Activated CD4-positive, alpha-beta T cell treated with anti-CD3 and anti-CD28 coated beads, Interleukin-10, Interleukin-2, amounts not matched to agents 100 ng/mL and 50 ng/mL, durations not matched to agents 16 hours and 8 hours (primary cell): ENCODE measurements at regions not wholly inside any gene's neighbourhood (a gene's known extent, or its start where the extent isn't known, plus 50 kb on each side); places are given as distances from the start of the nearest gene placed in this dataset.
"Not testable (repeated sequence)": the region's sequence is repeated elsewhere in the genome, so short reads cannot be mapped to it uniquely, and the experiment has no call there.

Experiments used
- DNase-seq: peaks from one replicate; pipeline ENCODE4 v3.0.0-alpha.2; 2020

- peak; percentile 55 for DNase-seq
Measured at GRCh38 chrX:155819966-155820491, 61.1 kb upstream of the VAMP7 start.

- no peak for DNase-seq
Measured at GRCh38 chrX:155819525-155819924, 61.6 kb upstream of the VAMP7 start.

DNA sequence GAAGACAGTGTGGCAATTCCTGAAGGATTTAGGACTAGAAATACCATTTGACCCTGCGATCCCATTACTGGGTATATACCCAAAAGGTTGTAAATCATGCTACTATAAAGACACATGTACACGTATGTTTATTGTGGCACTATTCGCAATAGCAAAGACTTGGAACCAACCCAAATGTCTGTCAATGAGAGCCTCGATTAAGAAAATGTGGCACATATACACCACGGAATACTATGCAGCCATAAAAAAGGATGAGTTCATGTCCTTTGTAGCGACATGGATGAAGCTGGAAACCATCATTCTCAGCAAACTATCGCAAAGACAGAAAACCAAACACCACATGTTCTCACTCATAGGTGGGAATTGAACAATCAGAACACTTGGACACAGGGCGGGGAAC, 66.8 kb upstream of the VAMP7 start:
- DNase-seq = not testable (repeated sequence)

GRCh38 chrX:155779831-155780230, 101.3 kb upstream of the VAMP7 start:
- DNase-seq = no peak

GRCh38 chrX:155778844-155779553, 102.1 kb upstream of the VAMP7 start:
- no peak for DNase-seq

- no peak for DNase-seq
Measured at GRCh38 chrX:155774387-155774786, 106.8 kb upstream of the VAMP7 start.

DNA sequence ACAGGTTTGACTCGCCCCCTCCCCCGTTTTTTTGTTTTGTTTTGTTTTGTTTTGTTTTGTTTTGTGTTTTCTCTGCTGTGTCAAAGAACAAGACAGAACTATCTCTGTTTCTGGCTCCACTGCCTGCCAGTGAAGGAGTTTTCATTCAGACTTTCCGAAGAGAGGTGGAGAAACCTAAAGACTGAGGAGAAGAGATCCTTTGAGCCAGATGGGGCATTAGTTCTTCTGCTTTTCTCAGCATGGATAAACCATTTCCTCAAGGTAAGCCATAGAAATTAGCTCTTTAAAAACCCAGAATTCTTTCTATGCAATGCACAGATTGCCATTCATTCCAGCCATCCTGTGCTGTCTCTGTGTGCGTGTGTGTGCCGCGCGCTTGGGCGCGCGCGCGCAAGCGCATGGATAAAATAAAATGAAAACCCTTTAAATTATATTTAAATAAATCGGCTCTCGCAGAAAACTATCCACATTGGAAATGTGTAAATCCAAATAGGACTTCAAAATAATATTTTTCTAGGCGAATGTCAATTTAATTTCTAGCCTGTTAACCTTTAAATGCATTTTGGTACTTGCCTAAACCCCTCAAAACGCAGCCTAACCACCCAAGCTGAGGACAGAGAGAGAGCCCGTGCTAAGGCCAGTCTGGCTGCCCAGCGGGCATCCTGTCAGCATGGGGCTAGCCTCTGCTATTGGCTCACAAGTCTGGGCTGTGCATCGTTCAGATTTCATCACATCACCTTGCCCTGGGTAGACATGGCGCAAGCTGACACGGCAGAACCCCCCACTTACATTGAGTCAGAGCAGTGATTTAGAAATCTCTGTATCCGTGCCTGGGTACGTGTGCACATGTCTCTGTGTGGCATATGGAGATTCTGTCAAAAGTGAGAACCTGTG, 113.0 kb upstream of the VAMP7 start:
- no peak for DNase-seq

DNA sequence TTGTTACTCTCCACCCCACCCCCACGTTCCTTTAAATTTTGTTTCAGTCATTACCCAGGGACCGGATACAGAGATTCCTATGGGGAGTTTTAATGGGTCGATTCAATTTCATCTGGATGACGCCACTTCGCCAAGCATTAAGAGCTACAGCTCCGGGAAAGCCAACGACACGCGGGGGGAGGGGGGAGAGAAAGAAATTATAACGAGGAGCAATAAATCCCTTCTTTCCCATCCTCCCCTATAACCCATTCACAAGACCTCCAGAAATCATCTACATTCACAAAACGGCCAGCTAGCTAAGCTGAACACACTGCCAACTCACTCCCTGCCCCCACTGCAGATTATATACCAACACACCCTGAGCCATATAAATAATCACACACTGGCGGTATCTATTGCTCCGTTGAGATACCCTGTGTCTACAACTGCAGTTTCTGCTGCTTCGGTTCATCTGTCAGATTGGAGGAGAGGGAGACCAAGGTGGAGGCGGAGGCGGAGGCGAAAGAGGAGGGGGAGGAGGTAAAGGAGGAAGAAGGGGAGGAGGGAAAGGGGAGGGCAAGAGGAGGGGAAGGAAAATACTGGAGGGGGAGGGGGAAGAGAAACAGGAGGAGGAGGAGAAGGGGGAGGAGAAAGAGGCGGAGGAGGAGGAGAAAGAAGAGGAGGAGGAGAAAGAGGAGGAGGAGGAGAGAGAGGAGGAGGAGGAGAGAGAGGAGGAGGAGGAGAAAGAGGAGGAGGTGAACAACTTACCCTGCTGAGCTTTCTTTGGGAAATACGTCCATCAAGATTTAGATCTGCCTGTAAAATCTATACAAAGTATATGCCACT, 113.9 kb upstream of the VAMP7 start:
- peak; percentile 61 for DNase-seq

DNA sequence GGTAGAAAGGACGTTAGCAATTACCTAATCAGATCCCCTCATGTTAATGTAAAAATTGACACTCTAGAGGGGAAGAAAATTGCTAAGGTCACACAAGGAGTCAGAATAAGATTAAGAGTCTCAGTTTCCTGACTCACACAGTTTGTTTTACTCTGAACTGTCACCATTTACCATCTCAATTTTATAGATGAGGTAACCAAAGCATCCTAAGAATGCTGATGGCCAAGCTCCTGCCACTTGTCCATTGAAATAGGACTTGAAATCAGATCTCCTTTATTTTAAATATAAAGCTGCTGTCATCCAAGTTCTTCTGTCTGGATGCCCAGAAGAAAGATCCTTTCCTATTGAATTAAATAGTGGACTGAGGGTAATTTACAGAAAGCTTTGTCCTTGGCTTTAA, 114.8 kb upstream of the VAMP7 start:
- no peak for DNase-seq

DNA sequence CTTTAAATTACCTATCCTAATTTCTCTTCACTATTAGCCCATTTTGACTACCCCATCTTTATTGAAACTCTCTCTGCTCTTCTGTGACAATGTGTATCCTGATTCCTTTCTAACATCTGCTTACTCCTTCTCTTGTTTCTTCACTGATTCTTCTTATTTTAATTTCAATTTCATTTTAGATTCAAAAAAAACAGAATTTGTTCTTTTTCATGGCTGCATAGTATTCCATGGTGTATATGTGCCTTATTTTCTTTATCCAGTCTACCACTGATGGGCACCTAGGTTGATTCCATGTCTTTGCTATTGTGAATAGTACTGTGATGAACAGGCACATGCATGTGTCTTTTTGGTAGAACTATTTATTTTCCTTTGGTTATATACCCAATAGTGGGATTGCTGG, 120.0 kb upstream of the VAMP7 start:
- no peak for DNase-seq

DNA sequence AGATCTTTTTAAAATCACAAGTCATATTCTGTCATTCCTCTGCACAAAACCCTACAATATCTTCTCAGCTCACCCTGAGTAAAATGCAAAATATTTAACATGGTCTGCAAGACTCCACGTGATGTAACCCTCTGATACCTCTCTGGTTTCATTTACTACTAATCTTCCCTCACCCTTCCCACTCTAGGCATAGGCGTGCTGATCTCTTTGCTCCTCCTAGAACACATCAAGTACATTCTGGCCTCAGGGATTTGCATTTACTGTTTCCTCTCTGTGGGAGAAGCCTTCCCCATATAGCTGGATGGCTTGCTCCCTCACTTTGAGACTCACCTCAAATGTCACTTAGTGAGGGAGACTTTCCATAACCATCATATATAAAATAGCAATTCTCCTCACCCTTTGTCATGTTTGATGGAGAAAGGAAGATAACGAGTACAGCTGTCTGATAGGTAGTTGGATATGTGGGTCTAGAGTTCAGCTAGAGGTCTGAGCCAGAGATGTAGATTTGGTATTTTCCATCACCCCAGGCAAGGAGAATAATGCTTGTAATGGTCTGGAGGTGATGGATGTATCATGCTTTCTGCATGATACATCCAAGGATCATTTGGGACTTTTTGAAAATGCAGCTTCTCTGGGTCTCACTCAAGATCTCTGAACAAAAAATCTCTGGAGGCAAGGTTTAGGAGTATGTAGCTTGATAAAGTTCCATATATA, 123.9 kb upstream of the VAMP7 start:
- DNase-seq = no peak

GRCh38 chrX:155755706-155756337, 125.3 kb upstream of the VAMP7 start:
- DNase-seq = no peak

GRCh38 chrX:155751131-155751530, 130.0 kb upstream of the VAMP7 start:
- DNase-seq = no peak

DNA sequence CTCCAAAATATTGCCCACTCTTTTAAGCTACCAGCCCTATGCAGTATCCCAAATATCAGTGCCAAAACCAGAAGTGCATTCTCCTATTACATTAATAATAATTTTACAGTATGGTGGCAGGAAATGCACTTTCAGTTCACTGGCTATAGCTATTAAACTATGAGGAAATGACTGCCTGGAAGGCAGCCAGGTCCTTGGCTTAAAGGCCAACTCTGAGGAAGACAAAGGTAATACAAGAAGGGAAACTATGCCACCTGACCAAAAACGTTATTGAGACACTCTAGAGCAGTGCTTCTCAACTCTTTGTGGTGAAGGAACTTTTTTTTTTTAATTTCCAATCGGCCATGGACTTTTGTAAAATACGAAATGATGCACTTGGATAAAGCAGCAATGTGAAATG, 133.6 kb upstream of the VAMP7 start:
- no peak for DNase-seq

- no peak for DNase-seq
Measured at GRCh38 chrX:155745792-155746191, 133.0 kb upstream of the TMLHE start.

DNA sequence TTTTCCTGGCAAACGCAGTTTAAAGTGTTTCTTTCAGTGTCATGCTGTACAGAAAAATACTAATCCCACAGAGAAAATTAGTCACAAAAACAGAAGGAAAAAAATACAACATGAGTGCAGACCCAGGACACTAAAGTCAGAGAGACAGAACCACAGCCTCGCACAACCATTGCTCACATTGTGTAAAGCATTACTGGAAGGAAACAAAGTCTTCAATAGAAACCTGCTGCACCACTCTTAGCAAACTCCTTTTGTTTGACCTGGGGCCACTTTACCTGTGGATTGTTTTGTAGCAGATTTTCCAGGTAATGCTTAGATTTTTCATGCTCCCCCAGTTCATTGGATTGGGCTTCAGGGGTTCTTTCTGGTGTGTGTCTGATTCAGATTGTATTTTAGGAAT, 131.8 kb upstream of the TMLHE start:
- DNase-seq = no peak

GRCh38 chrX:155728335-155728734, 115.6 kb upstream of the TMLHE start:
- DNase-seq = not testable (repeated sequence)

DNA sequence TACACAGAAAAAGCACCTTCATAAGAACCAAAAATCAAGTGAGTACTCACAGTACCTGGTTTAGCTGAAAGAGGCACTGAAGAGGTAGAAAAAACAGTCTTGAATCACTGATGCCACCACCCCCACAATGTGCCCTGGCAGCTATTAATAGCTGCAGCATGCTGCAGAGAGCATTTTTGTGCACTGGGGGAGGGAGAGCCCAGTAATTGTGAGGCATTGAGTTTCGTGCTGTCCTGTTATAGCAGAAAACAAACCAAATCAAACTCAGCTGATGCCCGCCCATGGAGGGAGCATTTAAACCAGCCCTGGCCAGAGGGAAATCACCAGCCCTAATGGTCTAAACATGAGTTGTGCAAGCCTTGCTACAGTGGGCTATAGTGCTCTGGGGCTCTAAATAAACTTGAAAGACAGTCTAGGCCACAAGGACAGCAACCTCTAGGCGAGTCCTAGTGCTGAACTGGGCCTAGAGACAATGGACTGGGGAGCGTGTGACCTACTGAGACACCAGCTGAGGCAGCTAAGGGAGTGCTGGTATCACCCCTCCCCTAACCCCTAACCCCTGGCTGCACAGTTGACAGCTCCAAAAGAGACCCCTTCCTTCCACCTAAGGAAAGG, 106.3 kb upstream of the TMLHE start:
- no peak for DNase-seq

GRCh38 chrX:155715141-155715540, 102.4 kb upstream of the TMLHE start:
- DNase-seq = no peak

- no peak for DNase-seq
Measured at GRCh38 chrX:155695419-155695818, 82.7 kb upstream of the TMLHE start.

GRCh38 chrX:155694649-155695048, 81.9 kb upstream of the TMLHE start:
- no peak for DNase-seq

DNA sequence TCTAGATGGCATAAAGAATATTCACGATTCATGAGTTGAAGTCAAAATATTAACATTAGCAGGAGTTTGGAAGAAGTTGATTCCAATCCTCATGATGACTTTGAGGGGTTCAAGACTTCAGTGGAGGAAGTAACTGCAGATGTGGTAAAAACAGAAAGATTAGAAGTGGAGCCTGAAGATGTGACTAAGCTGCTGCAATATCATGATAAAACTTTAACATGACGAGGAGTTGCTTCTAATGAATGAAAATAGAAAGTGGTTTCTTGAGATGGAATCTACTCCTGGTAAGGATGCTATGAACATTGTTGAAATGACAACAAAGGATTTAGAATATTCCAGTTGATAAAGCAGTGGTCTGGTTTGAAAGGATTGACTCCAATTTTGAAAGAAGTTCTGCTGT, 70.1 kb upstream of the TMLHE start:
- no peak for DNase-seq
